ENCODE measurements at regions not wholly inside any gene's neighbourhood (a gene's known extent, or its start where the extent isn't known, plus 50 kb on each side); places are given as distances from the start of the nearest gene placed in this dataset.

GRCh38 chr1:11596295-11596694 lies 57.9 kb downstream of the FBXO2 start:
- Histone ChIP-seq H3K4me1 (peaks cover 6% of the 10 kb centered on the region), H3K4me3 (no peak overlapping the region), H3K9ac (no peak overlapping the region), H3K27me3 (no peaks in the 10 kb centered on the region), H3F3A (ENCODE audit: low read depth) (peaks cover 3% of the 10 kb centered on the region), H3K36me3 (no peaks in the 10 kb centered on the region), H3K4me2 (no peak overlapping the region), H3K27ac (no peak overlapping the region), H3K9me3 (ENCODE audit: low read depth) (no peaks in the 10 kb centered on the region), H4K20me1 (ENCODE audit: low read depth) (no peaks in the 10 kb centered on the region), H3K79me2 (ENCODE audit: low read depth) (no peaks in the 10 kb centered on the region), H2AFZ (replicated peaks) (no peak overlapping the region)
- H3K27me3 Mint-ChIP-seq (ENCODE audit: insufficient read depth, low read depth): no peaks in the 10 kb centered on the region
- DNase-seq (ENCODE audit: low spot score): no peak
- no peaks in the 10 kb centered on the region for H3K36me3 Mint-ChIP-seq
- peaks cover 3% of the 10 kb centered on the region for H3K9me3 Mint-ChIP-seq
- TF ChIP-seq CTCF (IDR thresholded peaks at IDR 0.05) (no peak), EZH2phosphoT487 (IDR thresholded peaks at IDR 0.05) (no peak), EZH2 (IDR thresholded peaks at IDR 0.05) (no peak)
- no peak overlapping the region for H3K4me3 Mint-ChIP-seq
- H3K27ac Mint-ChIP-seq: peak overlapping the region; percentile 52
- peaks cover 9% of the 10 kb centered on the region for H3K4me1 Mint-ChIP-seq

GRCh38 chr1:11595285-11595684 lies 58.9 kb downstream of the FBXO2 start:
- H3F3A ChIP-seq (ENCODE audit: low read depth): peaks cover 3% of the 10 kb centered on the region
- H3K79me2 ChIP-seq (ENCODE audit: low read depth): no peaks in the 10 kb centered on the region
- no peak for DNase-seq (ENCODE audit: low spot score)
- H2AFZ ChIP-seq (replicated peaks): no peak overlapping the region
- TF ChIP-seq CTCF (IDR thresholded peaks at IDR 0.05): no peak
- TF ChIP-seq EZH2phosphoT487 (IDR thresholded peaks at IDR 0.05): no peak
- no peak for TF ChIP-seq EZH2 (IDR thresholded peaks at IDR 0.05)
- Mint-ChIP-seq H3K4me1 (peaks cover 11% of the 10 kb centered on the region), H3K27ac (no peak overlapping the region), H3K36me3 (no peaks in the 10 kb centered on the region), H3K9me3 (peaks cover 3% of the 10 kb centered on the region), H3K27me3 (ENCODE audit: insufficient read depth, low read depth) (no peaks in the 10 kb centered on the region), H3K4me3 (no peak overlapping the region)
- H4K20me1 ChIP-seq (ENCODE audit: low read depth): no peaks in the 10 kb centered on the region
- H3K9ac ChIP-seq: no peak overlapping the region
- no peak overlapping the region for H3K4me3 ChIP-seq
- peaks cover 6% of the 10 kb centered on the region for H3K4me1 ChIP-seq
- H3K27me3 ChIP-seq: no peaks in the 10 kb centered on the region
- no peak overlapping the region for H3K4me2 ChIP-seq
- H3K36me3 ChIP-seq: no peaks in the 10 kb centered on the region
- no peak overlapping the region for H3K27ac ChIP-seq
- H3K9me3 ChIP-seq (ENCODE audit: low read depth): no peaks in the 10 kb centered on the region

GRCh38 chr1:11594625-11595024 lies 59.6 kb downstream of the FBXO2 start:
- Histone ChIP-seq H3K36me3 (no peaks in the 10 kb centered on the region), H3K4me2 (peak overlapping the region; percentile 31), H3K27me3 (no peaks in the 10 kb centered on the region), H3K4me3 (no peak overlapping the region), H2AFZ (replicated peaks) (no peak overlapping the region), H3K4me1 (peaks cover 6% of the 10 kb centered on the region), H3K9me3 (ENCODE audit: low read depth) (no peaks in the 10 kb centered on the region), H3K27ac (no peak overlapping the region), H4K20me1 (ENCODE audit: low read depth) (no peaks in the 10 kb centered on the region), H3F3A (ENCODE audit: low read depth) (peaks cover 3% of the 10 kb centered on the region), H3K79me2 (ENCODE audit: low read depth) (no peaks in the 10 kb centered on the region), H3K9ac (no peak overlapping the region)
- H3K4me3 Mint-ChIP-seq: peak overlapping the region; percentile 22
- no peaks in the 10 kb centered on the region for H3K27me3 Mint-ChIP-seq (ENCODE audit: insufficient read depth, low read depth)
- TF ChIP-seq EZH2 (IDR thresholded peaks at IDR 0.05) (no peak), CTCF (IDR thresholded peaks at IDR 0.05) (no peak), EZH2phosphoT487 (IDR thresholded peaks at IDR 0.05) (no peak)
- no peaks in the 10 kb centered on the region for H3K36me3 Mint-ChIP-seq
- peaks cover 11% of the 10 kb centered on the region for H3K4me1 Mint-ChIP-seq
- H3K9me3 Mint-ChIP-seq: peaks cover 3% of the 10 kb centered on the region
- no peak for DNase-seq (ENCODE audit: low spot score)
- peak overlapping the region; percentile 57 for H3K27ac Mint-ChIP-seq

Data from neural progenitor cell (in vitro differentiated cells).